CD8-positive, alpha-beta memory T cell (primary cell): ENCODE measurements at regions not wholly inside any gene's neighbourhood (a gene's known extent, or its start where the extent isn't known, plus 50 kb on each side); places are given as distances from the start of the nearest gene placed in this dataset.
A peak's percentile ranks its signal among the peaks of the same experiment; 100 is the strongest.
"Not testable (repeated sequence)": the region's sequence is repeated elsewhere in the genome, so short reads cannot be mapped to it uniquely, and the experiment has no call there.

Experiments used
- CTCF ChIA-PET: fragments of 350-600 bp; sonication (Branson Sonifier 250); formaldehyde crosslinking; loops from one replicate; lab custom pipeline; 2021; ENCODE audit warnings: antibody characterized with exemption; lab: Charles Lee
- POLR2A ChIA-PET: fragments of 350-600 bp; sonication (Branson Sonifier 250); formaldehyde crosslinking; loops from one replicate; lab custom pipeline; 2021; ENCODE audit warnings: antibody characterized with exemption; lab: Charles Lee
- DNase-seq, 5 donors: peaks; one replicate each; pipeline versions ENCODE4 v3.0.0 to v3.0.0-alpha.2; 2020 to 2022; ENCODE audit warnings: mixed read lengths in 1 of 5
- H3K27ac ChIP-seq: one replicate; pipeline ENCODE4 v1.7.0; 2013; ENCODE audit warnings: low read depth, mild to moderate bottlenecking, low read length, moderate library complexity
- H3K27me3 ChIP-seq: 2 replicates; pipeline ENCODE4 v1.7.0; 2013; ENCODE audit warnings: low read length, mild to moderate bottlenecking; ENCODE audit not compliant: insufficient read depth, poor library complexity, severe bottlenecking
- H3K36me3 ChIP-seq: 2 replicates; pipeline ENCODE4 v1.7.0; 2013; ENCODE audit warnings: mild to moderate bottlenecking, low read length, moderate library complexity; ENCODE audit not compliant: insufficient read depth
- H3K4me1 ChIP-seq: 2 replicates; pipeline ENCODE4 v1.7.0; 2013; ENCODE audit warnings: mild to moderate bottlenecking, low read length, moderate library complexity; ENCODE audit not compliant: insufficient read depth
- H3K4me3 ChIP-seq: 2 replicates; pipeline ENCODE4 v1.7.0; 2013; ENCODE audit warnings: mild to moderate bottlenecking, low read length
- H3K9me3 ChIP-seq: 2 replicates; pipeline ENCODE4 v1.7.0; 2013; ENCODE audit warnings: mild to moderate bottlenecking, low read length
- H3K27ac Mint-ChIP-seq, 8 donors: one replicate each; pipeline ENCODE4 v1.8.0; 2020 to 2021; ENCODE audit warnings: mixed read lengths in 8 of 8, mild to moderate bottlenecking in 6 of 8, inconsistent platforms in 3 of 8, moderate library complexity in 3 of 8
- H3K27me3 Mint-ChIP-seq, 2 donors: one replicate each; pipeline ENCODE4 v1.8.0; 2020 to 2021; ENCODE audit warnings: mixed read lengths in 2 of 2, mild to moderate bottlenecking in 1 of 2, moderate library complexity in 1 of 2
- H3K36me3 Mint-ChIP-seq, 3 donors: one replicate each; pipeline ENCODE4 v1.8.0; 2020 to 2021; ENCODE audit warnings: mixed read lengths in 3 of 3, inconsistent platforms in 1 of 3, mild to moderate bottlenecking in 1 of 3
- H3K4me1 Mint-ChIP-seq, 3 donors: one replicate each; pipeline ENCODE4 v1.8.0; 2020 to 2021; ENCODE audit warnings: mixed read lengths in 3 of 3, inconsistent platforms in 1 of 3, mild to moderate bottlenecking in 1 of 3
- H3K4me3 Mint-ChIP-seq, 7 donors: one replicate each; pipeline ENCODE4 v1.8.0; 2020 to 2021; ENCODE audit warnings: mixed read lengths in 7 of 7, mild to moderate bottlenecking in 6 of 7, moderate library complexity in 4 of 7, inconsistent platforms in 2 of 7
- H3K9me3 Mint-ChIP-seq, 5 donors: one replicate each; pipeline ENCODE4 v1.8.0; 2020 to 2022; ENCODE audit warnings: mixed read lengths in 5 of 5, mild to moderate bottlenecking in 3 of 5, moderate library complexity in 2 of 5, inconsistent platforms in 1 of 5

DNA sequence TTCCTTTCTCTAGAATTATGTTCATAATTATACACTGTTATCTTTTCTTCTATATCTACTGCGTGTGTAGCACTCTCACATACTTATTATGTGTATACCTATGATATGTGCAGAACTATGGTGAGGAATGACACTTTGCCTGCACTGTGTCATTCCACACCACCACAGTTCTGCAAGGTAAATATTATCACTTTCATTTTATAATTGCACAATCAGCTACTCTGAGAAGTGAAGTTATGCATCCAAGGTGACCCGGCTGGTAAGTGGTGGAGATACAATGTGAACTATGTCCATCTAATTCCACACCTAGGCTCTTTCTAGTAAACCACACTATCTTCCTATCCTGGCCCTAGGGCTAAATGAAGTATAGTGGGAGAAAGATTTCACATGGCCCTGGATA is 170.1 kb upstream of the ATP10B start:
- CTCF ChIA-PET, result no interaction called here
- H3K27me3 Mint-ChIP-seq, result peaks cover 4 to 12% of the 10 kb centered on the region in 2 donors

DNA sequence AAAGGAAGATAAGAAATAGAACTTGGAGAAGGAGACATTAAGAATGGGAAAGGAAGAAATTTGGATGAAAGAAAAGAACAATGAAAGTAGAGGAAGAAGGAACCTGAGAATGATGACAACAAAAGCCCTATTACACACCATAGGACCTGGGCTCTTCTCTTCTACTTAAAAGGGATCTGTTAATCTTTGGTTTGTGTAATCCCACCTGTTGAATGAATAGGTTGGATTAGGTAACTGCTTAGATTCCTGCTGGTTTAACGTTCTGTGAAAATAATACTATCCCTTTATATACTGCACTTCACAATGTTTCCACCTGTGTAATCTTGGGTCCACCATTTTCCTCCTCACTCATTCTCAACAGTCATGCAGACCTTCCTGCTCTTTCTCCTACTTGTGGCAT is 157.8 kb upstream of the ATP10B start:
- peaks cover 0 to 2% (median 0%) of the 10 kb centered on the region in 3 donors for H3K36me3 Mint-ChIP-seq
- H3K9me3 ChIP-seq, result no peaks in the 10 kb centered on the region
- H3K27ac ChIP-seq, result no peak overlapping the region
- no peak for DNase-seq
- peaks cover 4 to 5% of the 10 kb centered on the region in 2 donors for H3K27me3 Mint-ChIP-seq
- H3K4me3 Mint-ChIP-seq, result no peak overlapping the region
- H3K4me1 ChIP-seq, result no peaks in the 10 kb centered on the region
- peaks cover 0 to 14% (median 5%) of the 10 kb centered on the region in 5 donors for H3K9me3 Mint-ChIP-seq
- ChIA-PET POLR2A (no interaction called here), CTCF (no interaction called here)
- no peak overlapping the region for H3K27ac Mint-ChIP-seq
- H3K4me3 ChIP-seq, result no peak overlapping the region
- no peaks in the 10 kb centered on the region for H3K36me3 ChIP-seq
- H3K4me1 Mint-ChIP-seq, result no peaks in the 10 kb centered on the region
- H3K27me3 ChIP-seq, result no peaks in the 10 kb centered on the region

More for the DNA sequence above, 170.1 kb upstream of the ATP10B start:
- H3K9me3 ChIP-seq, result no peaks in the 10 kb centered on the region
- H3K4me1 ChIP-seq, result no peaks in the 10 kb centered on the region
- POLR2A ChIA-PET, result no interaction called here
- no peaks in the 10 kb centered on the region for H3K4me1 Mint-ChIP-seq
- H3K4me3 Mint-ChIP-seq, result no peak overlapping the region
- no peak overlapping the region for H3K4me3 ChIP-seq
- H3K36me3 ChIP-seq, result no peaks in the 10 kb centered on the region
- no peaks in the 10 kb centered on the region for H3K27me3 ChIP-seq
- H3K27ac ChIP-seq, result no peak overlapping the region
- no peaks in the 10 kb centered on the region for H3K36me3 Mint-ChIP-seq
- peaks cover 0 to 3% (median 0%) of the 10 kb centered on the region in 5 donors for H3K9me3 Mint-ChIP-seq
- DNase-seq, result no peak
- H3K27ac Mint-ChIP-seq, result no peak overlapping the region

DNA sequence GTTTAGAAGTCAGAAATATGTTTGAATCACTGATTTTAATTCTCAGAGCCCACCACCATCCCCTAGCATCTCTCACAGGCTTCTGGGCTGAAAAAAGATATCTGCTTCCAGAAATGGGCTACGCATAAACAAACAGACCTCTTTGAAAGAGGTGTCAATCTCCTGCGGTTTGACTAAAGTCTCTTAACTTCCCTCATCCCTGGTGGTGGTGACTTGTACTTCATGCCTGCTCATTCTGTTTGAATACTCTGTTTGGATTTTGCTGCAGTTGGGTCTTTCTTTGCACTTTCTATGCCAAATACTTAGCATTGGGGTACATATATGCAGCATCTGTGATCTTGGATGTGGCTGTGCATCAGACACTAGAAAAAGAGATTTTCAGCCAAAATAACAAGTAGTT is 157.2 kb upstream of the ATP10B start:
- CTCF ChIA-PET, result no interaction called here
- H3K4me3 Mint-ChIP-seq, result peak overlapping the region in 1 of 7 donors; percentile 33
- Histone ChIP-seq H3K4me1 (no peaks in the 10 kb centered on the region), H3K27me3 (no peaks in the 10 kb centered on the region), H3K27ac (no peak overlapping the region), H3K9me3 (no peaks in the 10 kb centered on the region), H3K36me3 (no peaks in the 10 kb centered on the region), H3K4me3 (no peak overlapping the region)
- H3K27me3 Mint-ChIP-seq, result peaks cover 4 to 5% of the 10 kb centered on the region in 2 donors
- DNase-seq, result no peak
- POLR2A ChIA-PET, result no interaction called here
- H3K27ac Mint-ChIP-seq, result no peak overlapping the region
- no peaks in the 10 kb centered on the region for H3K4me1 Mint-ChIP-seq
- H3K9me3 Mint-ChIP-seq, result peaks cover 0 to 18% (median 8%) of the 10 kb centered on the region in 5 donors
- H3K36me3 Mint-ChIP-seq, result peaks cover 0 to 2% (median 0%) of the 10 kb centered on the region in 3 donors

DNA sequence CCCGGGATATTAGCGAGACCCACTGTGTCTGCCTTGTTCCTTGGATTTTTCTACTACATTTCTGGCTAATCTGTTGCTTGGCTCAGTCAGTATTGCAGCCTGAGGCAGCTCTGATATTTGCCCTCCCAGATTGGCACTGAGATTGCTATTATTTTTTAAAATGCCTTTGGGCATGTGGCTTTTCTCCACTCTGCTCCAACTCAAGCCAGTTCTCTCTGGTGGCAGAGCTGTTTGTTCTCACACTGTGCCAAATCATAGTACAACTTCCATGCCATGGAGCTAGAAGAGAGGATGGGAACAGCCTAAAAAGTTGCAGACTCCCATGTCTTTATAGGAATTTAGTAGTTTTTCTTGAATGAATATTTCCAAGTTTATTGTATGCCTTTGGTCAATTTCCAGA is 155.9 kb upstream of the ATP10B start:
- POLR2A ChIA-PET, result no interaction called here
- H3K9me3 Mint-ChIP-seq, result peaks cover 8 to 23% (median 12%) of the 10 kb centered on the region in 5 donors
- Histone ChIP-seq H3K36me3 (no peaks in the 10 kb centered on the region), H3K4me1 (no peaks in the 10 kb centered on the region), H3K27me3 (no peaks in the 10 kb centered on the region), H3K9me3 (no peaks in the 10 kb centered on the region), H3K4me3 (no peak overlapping the region), H3K27ac (no peak overlapping the region)
- no peak for DNase-seq
- no peak overlapping the region for H3K27ac Mint-ChIP-seq
- no peaks in the 10 kb centered on the region for H3K4me1 Mint-ChIP-seq
- CTCF ChIA-PET, result no interaction called here
- H3K4me3 Mint-ChIP-seq, result no peak overlapping the region
- H3K27me3 Mint-ChIP-seq, result peaks cover 1 to 4% of the 10 kb centered on the region in 2 donors
- peaks cover 0 to 2% (median 0%) of the 10 kb centered on the region in 3 donors for H3K36me3 Mint-ChIP-seq

DNA sequence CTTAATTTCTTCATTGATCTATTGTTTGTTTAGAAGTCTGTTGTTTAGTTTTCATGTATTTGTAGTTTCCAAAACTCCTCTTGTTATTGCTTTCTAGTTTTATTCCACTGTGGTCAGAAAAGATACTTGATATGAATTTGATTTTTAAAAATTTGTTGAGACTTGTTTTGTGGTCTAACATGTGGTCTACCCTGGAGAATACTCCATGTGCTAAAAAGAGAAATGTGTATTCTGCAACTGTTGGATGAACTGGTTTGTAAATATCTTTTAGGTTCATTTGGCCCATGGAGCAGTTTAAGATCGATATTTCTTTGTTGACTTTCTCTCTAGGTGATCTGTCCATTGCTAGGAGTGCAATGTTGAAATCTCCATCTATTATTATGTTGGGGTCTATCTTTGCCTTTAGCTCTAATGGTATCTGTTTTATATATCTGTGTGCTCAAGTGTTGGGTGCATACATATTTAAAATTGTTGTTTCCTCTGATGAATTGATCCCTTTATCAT is 150.6 kb upstream of the ATP10B start:
- Histone ChIP-seq H3K27me3 (no peaks in the 10 kb centered on the region), H3K4me1 (no peaks in the 10 kb centered on the region), H3K36me3 (no peaks in the 10 kb centered on the region), H3K9me3 (no peaks in the 10 kb centered on the region), H3K27ac (no peak overlapping the region), H3K4me3 (no peak overlapping the region)
- Mint-ChIP-seq H3K4me3 (no peak overlapping the region), H3K9me3 (peaks cover 11 to 23% (median 15%) of the 10 kb centered on the region in 5 donors), H3K36me3 (peaks cover 0 to 2% (median 0%) of the 10 kb centered on the region in 3 donors), H3K27ac (no peak overlapping the region), H3K4me1 (no peaks in the 10 kb centered on the region), H3K27me3 (no peaks in the 10 kb centered on the region)
- ChIA-PET CTCF (no interaction called here), POLR2A (no interaction called here)
- no peak for DNase-seq

DNA sequence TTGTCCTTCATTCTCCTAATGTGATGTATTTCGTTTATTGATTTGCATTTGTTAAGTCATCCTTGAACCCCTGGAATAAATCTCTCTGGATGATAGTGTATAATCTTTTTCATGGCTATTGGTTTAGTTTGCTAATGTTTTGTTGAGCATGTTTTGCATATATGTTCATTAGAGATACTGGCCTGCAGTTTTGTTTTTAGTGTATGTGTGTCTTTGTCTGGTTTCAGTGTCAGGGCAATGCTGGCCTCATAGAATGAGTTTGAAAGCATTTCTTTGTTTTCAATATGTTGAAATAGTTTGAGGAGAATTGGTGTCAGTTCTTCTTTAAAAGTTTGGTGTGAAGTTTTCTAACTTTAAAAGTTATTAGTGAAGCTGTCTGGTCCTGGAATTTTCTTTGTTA is 149.6 kb upstream of the ATP10B start:
- Mint-ChIP-seq H3K27ac (no peak overlapping the region), H3K27me3 (peaks cover 0 to 4% of the 10 kb centered on the region in 2 donors), H3K4me1 (no peaks in the 10 kb centered on the region), H3K9me3 (peaks cover 11 to 19% (median 15%) of the 10 kb centered on the region in 5 donors), H3K36me3 (peaks cover 0 to 2% (median 0%) of the 10 kb centered on the region in 3 donors), H3K4me3 (no peak overlapping the region)
- no peak overlapping the region for H3K27ac ChIP-seq
- POLR2A ChIA-PET, result no interaction called here
- H3K9me3 ChIP-seq, result no peaks in the 10 kb centered on the region
- no peak overlapping the region for H3K4me3 ChIP-seq
- CTCF ChIA-PET, result no interaction called here
- no peaks in the 10 kb centered on the region for H3K36me3 ChIP-seq
- no peaks in the 10 kb centered on the region for H3K27me3 ChIP-seq
- DNase-seq, result no peak
- H3K4me1 ChIP-seq, result no peaks in the 10 kb centered on the region

DNA sequence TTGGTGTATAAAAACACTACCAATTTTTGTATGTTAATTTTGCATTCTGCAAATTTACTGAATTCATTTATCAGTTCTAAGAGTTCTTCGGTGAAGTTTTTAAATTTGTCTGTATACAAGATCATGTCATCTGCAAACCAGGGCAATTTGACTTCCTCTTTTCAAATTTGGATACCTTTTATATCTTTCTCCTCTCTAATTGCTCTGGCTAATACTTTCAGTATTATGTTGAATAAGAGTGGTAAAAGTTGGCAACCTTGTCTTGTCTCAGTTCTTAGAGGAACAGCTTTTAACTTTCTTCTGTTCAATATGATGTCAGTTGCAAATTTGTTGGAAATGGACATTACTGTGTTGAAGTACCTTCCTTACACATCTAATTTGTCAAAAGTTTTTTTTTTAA is 149.1 kb upstream of the ATP10B start:
- DNase-seq, result not testable (repeated sequence)

DNA sequence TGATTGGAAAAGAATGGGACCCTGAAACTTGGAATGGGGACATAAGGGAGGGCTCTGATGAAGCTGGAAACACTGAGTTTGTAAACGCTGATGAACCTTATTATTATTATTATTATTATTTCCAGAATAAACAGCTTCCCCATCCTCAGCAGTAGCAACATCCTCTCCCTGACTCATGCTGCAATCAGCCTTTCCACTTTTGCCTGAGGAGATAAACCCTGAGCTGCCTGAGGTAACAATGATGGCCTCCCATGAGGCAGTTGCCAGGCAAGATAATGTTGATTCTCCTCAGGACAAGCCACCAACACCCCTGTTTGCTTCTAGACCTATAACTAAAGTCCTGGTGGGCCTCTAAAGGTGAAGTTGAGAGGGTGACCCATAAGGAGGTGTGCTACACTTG is 139.2 kb upstream of the ATP10B start:
- POLR2A ChIA-PET, result no interaction called here
- Histone ChIP-seq H3K4me3 (no peak overlapping the region), H3K4me1 (no peaks in the 10 kb centered on the region), H3K9me3 (no peaks in the 10 kb centered on the region), H3K36me3 (no peaks in the 10 kb centered on the region), H3K27me3 (no peaks in the 10 kb centered on the region), H3K27ac (no peak overlapping the region)
- no peaks in the 10 kb centered on the region for H3K36me3 Mint-ChIP-seq
- no peak overlapping the region for H3K4me3 Mint-ChIP-seq
- H3K27me3 Mint-ChIP-seq, result peaks cover 0 to 7% of the 10 kb centered on the region in 2 donors
- CTCF ChIA-PET, result no interaction called here
- H3K27ac Mint-ChIP-seq, result no peak overlapping the region
- peaks cover 0 to 5% (median 0%) of the 10 kb centered on the region in 5 donors for H3K9me3 Mint-ChIP-seq
- DNase-seq, result no peak
- H3K4me1 Mint-ChIP-seq, result no peaks in the 10 kb centered on the region

More for the DNA sequence above, 149.1 kb upstream of the ATP10B start:
- H3K36me3 Mint-ChIP-seq, H3K4me3 Mint-ChIP-seq, H3K4me3 ChIP-seq, H3K27ac ChIP-seq, H3K27me3 Mint-ChIP-seq, H3K27ac Mint-ChIP-seq, H3K4me1 ChIP-seq, H3K27me3 ChIP-seq, CTCF ChIA-PET, POLR2A ChIA-PET, H3K4me1 Mint-ChIP-seq, H3K9me3 ChIP-seq, H3K36me3 ChIP-seq: not testable (repeated sequence)
- H3K9me3 Mint-ChIP-seq, result peaks cover 11 to 19% (median 15%) of the 10 kb centered on the region in 5 donors
